HG03565 (cell line): ENCODE measurements at regions not wholly inside any gene's neighbourhood (a gene's known extent, or its start where the extent isn't known, plus 50 kb on each side); places are given as distances from the start of the nearest gene placed in this dataset.
"Not testable (repeated sequence)": the region's sequence is repeated elsewhere in the genome, so short reads cannot be mapped to it uniquely, and the experiment has no call there.

Experiments used
- ATAC-seq: cut with Tn5 transposase; IDR thresholded peaks from one replicate; pipeline ENCODE4 v1.9.1; 2021; ENCODE audit warnings: mild to moderate bottlenecking, moderate library complexity; ENCODE audit not compliant: unreplicated experiment

GRCh38 chr6:131336596-131336995 lies 201.3 kb downstream of the AKAP7 start:
- no peak for ATAC-seq

- not testable (repeated sequence) for ATAC-seq
These were observed 211.6 kb downstream of the AKAP7 start for GRCh38 chr6:131346896-131347295.

DNA sequence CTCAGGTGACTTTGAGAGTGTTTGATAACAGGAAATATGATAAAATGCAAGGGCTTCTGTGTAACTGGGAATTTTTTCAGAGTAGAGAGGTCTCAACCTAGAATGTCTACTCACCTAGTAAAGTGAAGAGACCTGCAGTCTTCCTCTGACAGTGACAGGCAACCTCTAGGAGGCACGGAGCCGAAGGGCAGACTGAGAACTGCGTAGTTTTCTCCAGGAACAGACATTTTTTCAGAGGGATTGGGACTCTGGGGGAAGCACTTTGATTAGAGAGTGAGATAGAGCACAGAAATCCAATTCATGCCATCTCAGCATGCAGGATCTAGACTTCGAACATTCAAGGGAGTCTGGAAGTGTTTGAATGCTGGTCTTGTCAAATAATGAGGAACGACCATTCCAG lies 213.3 kb downstream of the AKAP7 start:
- ATAC-seq, result no peak

GRCh38 chr6:131349199-131349598 lies 213.9 kb downstream of the AKAP7 start:
- ATAC-seq, result no peak

DNA sequence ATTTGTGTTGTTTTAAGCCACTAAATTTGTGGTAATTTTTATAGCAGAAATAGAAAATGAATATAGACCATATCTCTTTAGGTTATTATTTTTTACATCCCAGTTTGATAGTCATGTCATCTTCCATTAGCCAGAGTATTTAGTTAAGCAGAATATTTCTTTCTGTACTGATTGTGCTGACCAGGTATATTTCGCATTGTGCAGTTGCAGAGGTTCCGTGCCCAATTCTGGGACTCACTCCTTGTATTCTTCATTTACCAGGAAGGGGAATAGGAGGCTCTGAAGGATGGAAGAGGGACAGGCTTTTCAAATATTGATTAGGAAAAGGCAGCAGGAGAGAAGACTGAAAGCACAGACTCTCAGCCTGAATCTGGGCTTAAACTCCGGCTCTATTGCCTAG lies 217.8 kb downstream of the AKAP7 start:
- ATAC-seq, result no peak

DNA sequence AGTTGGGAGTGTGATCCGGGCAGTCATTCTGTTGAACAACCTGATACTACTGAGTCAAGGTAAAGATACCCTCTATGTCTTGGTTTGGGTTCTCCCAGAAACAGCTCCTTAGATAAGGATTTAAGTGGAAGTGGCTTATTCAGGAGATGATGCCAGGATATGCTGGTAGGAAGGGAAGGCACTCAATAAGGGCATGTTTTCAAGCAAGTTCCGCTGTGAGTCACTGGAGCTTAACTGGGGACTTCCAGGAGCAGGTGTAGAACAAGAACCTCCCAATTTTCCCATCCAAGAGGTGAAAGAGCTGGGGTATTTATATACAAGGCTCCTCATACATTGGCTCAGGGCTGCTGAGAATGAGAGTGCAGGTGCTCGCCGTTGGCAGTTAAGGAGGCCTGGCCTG lies 218.6 kb downstream of the AKAP7 start:
- ATAC-seq, result no peak

DNA sequence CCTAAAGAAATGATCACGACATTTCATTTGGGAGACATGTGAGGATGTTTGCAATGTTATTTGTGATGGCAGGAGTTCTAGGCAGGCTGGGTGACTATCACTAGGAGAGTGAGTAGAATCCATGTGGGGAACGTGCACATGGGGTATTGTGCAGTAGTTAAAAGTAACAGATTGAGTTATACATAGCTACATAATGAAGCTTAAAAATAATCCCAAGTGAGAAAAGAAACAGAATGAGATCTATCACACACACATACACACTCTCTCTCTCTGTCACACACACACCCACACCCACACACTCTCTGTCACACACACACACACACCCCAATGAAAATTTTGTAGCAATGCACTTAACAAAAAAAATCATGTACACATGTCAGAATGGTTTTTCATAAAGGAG lies 218.7 kb upstream of the ARG1 start:
- ATAC-seq, result no peak

DNA sequence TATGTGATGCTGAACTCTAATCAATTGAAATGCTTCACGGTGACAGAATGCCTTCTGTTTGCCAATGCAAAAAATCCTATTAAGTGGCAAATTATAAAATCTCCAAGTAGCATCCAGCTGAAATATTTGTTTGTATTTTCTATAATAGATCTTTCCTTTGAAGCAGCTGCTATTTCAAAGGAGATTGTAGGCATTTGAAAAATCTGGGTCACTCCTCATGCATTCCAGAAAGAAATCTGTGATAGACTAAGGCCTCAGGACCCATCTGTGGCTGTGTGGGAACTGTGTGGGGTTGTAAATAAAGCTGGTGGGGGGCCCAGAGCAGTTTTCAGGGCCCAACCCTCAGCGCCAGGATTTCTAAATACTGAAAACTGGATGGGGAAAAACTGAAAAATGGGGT lies 216.9 kb upstream of the ARG1 start:
- ATAC-seq, result no peak

GRCh38 chr6:131357501-131357900 lies 215.5 kb upstream of the ARG1 start:
- no peak for ATAC-seq

DNA sequence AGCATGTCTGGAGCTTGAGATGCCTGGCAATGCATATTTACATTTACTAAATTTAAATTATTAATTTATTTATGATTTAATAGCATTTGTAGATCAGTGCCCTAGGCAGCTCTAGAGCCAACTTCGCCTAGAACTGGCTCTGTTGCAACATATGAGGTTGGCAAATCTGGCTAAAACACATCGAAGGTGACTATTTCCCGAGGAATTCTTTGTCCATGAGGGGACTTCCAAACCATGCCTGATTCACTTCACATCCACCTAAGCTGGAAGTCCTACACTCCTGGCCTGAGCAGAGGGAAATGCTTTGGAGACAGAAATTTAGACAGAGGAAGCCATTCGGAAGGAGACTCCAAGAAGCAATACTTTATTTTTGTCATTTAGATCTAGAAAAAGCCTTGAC lies 211.0 kb upstream of the ARG1 start:
- no peak for ATAC-seq

DNA sequence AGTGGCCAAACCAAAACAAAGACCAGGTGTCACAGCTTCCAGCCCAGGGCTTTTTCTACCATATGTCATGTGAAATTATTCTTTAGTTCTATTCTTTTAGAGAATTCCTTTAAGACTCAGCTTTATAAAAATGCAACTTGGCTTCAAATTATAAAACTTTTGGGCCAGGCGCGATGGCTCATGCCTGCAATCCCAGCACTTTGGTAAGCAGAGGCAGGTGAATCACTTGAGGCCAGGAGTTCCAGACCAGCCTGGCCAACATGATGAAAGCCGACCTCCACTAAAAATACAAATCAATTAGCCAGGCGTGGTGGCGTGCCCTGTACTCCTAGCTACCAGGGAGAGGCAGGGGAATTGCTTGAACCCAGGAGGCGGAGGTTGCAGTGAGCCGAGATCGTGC lies 210.3 kb upstream of the ARG1 start:
- no peak for ATAC-seq

DNA sequence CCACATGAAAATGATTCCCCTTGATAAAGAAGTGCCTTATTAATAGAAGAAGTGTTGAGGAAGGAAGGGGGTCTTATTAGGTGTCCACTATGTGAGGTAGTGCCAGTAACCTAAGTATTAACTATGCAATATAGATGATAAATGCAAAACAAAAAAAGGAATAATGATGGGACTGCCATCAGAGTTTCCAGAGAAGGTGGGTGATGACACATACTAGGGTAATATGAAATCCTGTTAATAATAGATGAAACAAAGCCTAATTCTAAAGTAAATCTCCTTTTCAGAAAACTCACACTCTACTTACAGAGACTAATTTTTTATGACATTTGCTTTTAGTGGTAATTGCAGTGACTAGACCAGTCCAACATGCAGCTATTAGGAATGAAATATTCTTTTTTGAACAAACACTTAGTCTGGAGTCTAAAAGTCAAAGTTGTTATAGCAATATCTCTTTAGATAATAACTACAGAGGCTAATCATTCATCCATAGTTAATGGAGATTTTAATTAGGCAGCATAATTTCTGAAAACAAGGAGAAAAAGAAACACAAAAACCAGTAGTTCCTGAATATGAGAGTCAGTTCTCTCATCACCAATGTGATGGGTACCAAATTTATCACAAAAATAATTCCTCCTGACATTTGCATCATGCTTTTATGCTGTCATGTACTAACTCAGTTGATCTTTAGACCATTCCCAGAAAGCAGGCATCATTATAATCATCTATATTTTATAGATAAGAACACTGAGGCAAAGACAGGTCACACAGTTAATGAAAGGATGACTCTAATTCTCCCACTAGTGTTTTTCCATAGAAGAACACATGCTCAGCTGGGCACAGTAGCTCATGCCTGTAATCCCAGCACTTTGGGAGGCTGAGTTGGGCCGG lies 208.8 kb upstream of the ARG1 start:
- no peak for ATAC-seq

- ATAC-seq, result no peak
These were observed 206.8 kb upstream of the ARG1 start for GRCh38 chr6:131366223-131366622.

DNA sequence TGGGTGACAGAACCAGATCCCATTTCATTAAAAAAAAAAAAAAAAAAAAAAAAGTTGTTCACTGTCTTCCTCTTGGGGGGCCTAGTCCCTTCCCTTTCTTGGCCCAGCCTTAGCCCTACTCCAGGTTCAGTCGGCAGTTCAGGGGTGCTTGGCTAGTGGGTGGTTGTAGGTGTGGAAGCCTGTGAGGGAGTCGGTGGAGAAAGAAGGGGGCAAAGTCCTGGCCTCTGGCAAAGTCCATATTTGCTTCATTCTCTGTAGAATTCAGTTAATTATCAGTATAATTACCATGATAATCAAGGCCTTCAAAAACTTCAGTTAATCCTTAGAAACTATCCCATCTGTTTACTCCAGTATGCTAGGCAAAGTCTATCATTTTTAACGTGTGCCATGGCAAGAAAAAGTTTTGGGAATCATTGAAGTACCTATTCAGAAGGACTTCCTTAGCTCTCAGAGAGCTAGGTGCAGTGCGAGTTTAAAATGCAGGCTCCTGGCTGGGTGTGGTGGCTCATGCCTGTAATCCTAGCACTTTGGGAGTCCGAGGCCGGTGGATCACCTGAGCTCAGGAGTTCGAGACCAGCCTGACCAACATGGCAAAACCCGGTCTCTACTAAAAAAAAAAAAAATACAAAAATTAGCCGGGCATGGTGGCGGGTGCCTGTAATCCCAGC lies 205.7 kb upstream of the ARG1 start:
- no peak for ATAC-seq

GRCh38 chr6:131368198-131368911 lies 204.7 kb upstream of the ARG1 start:
- ATAC-seq, result peak; percentile 66

GRCh38 chr6:131372535-131372934 lies 200.5 kb upstream of the ARG1 start:
- ATAC-seq, result no peak

DNA sequence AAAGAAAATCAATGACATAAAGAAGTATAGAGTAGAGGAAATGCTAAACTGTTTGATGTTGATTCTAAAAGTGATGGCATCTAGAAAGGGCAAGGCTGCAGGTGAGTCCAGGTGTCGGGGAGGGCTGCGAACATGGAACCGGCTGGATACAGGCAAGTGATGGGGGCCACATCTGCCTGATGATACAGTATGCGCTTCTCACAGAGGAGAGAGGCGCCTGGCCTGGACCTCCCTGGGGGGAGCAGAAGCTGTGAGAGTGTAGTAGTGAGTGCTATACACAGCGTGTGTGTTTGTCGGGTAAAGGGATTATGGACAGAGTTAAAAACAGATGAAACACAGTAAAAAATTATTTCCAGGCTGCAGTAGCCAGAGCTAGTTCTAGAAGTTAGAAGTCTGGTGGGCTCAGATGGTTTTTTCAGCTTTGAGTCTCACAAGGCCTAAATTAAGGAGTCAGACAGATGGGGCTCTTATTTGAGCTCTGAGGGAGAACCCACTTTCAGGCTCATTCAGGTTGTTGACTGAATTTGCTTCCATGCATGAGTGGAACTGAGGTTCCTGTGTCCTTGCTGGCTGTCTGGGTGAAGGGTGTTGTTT lies 195.8 kb upstream of the ARG1 start:
- no peak for ATAC-seq

- no peak for ATAC-seq
These were observed 194.2 kb upstream of the ARG1 start for GRCh38 chr6:131378874-131379273.

- ATAC-seq, result no peak
These were observed 193.1 kb upstream of the ARG1 start for GRCh38 chr6:131379948-131380347.

GRCh38 chr6:131381052-131381708 lies 191.8 kb upstream of the ARG1 start:
- ATAC-seq, result no peak

GRCh38 chr6:131381709-131382093 lies 191.3 kb upstream of the ARG1 start:
- no peak for ATAC-seq
